ENCODE measurements at regions not wholly inside any gene's neighbourhood (a gene's known extent, or its start where the extent isn't known, plus 50 kb on each side); places are given as distances from the start of the nearest gene placed in this dataset.

DNA sequence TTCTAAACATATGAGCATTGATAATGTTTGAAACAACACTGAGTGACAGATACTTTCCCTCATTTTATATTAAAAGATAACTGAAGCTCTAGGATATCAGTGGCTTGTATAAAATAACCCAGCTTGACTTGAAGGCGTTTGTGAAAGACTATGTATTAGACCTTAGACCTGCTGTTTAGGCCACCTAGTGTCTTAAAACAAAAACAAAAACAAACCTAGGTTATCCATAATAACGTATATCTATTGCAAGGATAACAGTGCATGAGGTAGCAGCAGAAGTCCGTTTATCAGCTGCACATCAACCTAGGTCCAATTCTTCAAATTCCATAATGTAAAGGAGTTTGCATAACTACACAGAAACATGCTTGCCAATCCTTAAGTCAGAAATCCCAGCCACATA, 79.5 kb upstream of the MAP2 start:
- TF ChIP-seq CTCF (IDR thresholded peaks at IDR 0.05) = no peak
- TF ChIP-seq ZFX (IDR thresholded peaks at IDR 0.05; ENCODE audit: borderline replicate concordance) = no peak

Data from 22Rv1 (cell line).